ENCODE measurements at regions not wholly inside any gene's neighbourhood (a gene's known extent, or its start where the extent isn't known, plus 50 kb on each side); places are given as distances from the start of the nearest gene placed in this dataset.

GRCh38 chr11:23490557-23491235 lies 630.4 kb upstream of the CCDC179 start:
- Mint-ChIP-seq H3K9me3 (peaks cover 8% of the 10 kb centered on the region), H3K36me3 (no peaks in the 10 kb centered on the region)
- H3K4me2 ChIP-seq = no peak overlapping the region

DNA sequence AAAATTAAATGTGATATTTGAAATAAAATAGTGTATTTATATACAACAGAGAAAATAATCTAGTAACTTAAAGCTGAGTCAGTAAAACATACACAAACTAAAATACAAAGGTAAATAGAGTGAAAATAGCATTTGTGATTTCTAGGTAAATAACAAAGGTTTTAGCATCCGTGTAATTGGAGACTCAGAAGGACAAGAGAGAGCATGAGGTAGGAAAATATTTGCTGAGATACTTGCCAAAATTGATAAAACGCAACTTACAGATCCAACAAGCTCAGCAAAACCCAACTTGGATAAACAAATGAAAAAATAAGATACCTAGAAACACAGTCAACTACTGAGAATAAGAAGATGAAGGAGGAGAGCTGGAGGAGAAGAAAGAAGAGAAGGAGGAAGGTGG lies 634.7 kb upstream of the CCDC179 start:
- Mint-ChIP-seq H3K4me3 (no peak overlapping the region), H3K27ac (no peak overlapping the region), H3K36me3 (no peaks in the 10 kb centered on the region), H3K27me3 (ENCODE audit: insufficient read depth, low read depth) (no peaks in the 10 kb centered on the region), H3K9me3 (no peaks in the 10 kb centered on the region), H3K4me1 (no peaks in the 10 kb centered on the region)
- no peaks in the 10 kb centered on the region for H4K20me1 ChIP-seq (ENCODE audit: low read depth)
- H3K27me3 ChIP-seq = no peaks in the 10 kb centered on the region
- H3K27ac ChIP-seq = no peak overlapping the region
- no peak overlapping the region for H3K4me2 ChIP-seq
- no peak for DNase-seq (ENCODE audit: low spot score)
- H2AFZ ChIP-seq (replicated peaks) = peak overlapping the region; percentile 6
- no peaks in the 10 kb centered on the region for H3F3A ChIP-seq (ENCODE audit: low read depth)
- H3K4me3 ChIP-seq = no peak overlapping the region
- no peaks in the 10 kb centered on the region for H3K4me1 ChIP-seq
- TF ChIP-seq CTCF (IDR thresholded peaks at IDR 0.05) (no peak), EZH2phosphoT487 (IDR thresholded peaks at IDR 0.05) (no peak), EZH2 (IDR thresholded peaks at IDR 0.05) (no peak)
- H3K36me3 ChIP-seq = no peaks in the 10 kb centered on the region
- no peaks in the 10 kb centered on the region for H3K9me3 ChIP-seq (ENCODE audit: low read depth)
- H3K9ac ChIP-seq = no peak overlapping the region
- H3K79me2 ChIP-seq (ENCODE audit: low read depth) = no peaks in the 10 kb centered on the region

More at GRCh38 chr11:23490557-23491235, 630.4 kb upstream of the CCDC179 start:
- Histone ChIP-seq H3K27me3 (no peaks in the 10 kb centered on the region), H3K9ac (no peak overlapping the region), H3K79me2 (ENCODE audit: low read depth) (no peaks in the 10 kb centered on the region), H3K4me1 (no peaks in the 10 kb centered on the region), H2AFZ (replicated peaks) (no peak overlapping the region), H3F3A (ENCODE audit: low read depth) (no peaks in the 10 kb centered on the region), H4K20me1 (ENCODE audit: low read depth) (no peaks in the 10 kb centered on the region), H3K36me3 (no peaks in the 10 kb centered on the region), H3K4me3 (no peak overlapping the region), H3K27ac (no peak overlapping the region), H3K9me3 (ENCODE audit: low read depth) (no peaks in the 10 kb centered on the region)
- TF ChIP-seq EZH2 (IDR thresholded peaks at IDR 0.05) = no peak
- no peak for TF ChIP-seq CTCF (IDR thresholded peaks at IDR 0.05)
- TF ChIP-seq EZH2phosphoT487 (IDR thresholded peaks at IDR 0.05) = no peak
- Mint-ChIP-seq H3K27me3 (ENCODE audit: insufficient read depth, low read depth) (no peaks in the 10 kb centered on the region), H3K4me3 (no peak overlapping the region), H3K27ac (no peak overlapping the region), H3K4me1 (no peaks in the 10 kb centered on the region)
- no peak for DNase-seq (ENCODE audit: low spot score)

DNA sequence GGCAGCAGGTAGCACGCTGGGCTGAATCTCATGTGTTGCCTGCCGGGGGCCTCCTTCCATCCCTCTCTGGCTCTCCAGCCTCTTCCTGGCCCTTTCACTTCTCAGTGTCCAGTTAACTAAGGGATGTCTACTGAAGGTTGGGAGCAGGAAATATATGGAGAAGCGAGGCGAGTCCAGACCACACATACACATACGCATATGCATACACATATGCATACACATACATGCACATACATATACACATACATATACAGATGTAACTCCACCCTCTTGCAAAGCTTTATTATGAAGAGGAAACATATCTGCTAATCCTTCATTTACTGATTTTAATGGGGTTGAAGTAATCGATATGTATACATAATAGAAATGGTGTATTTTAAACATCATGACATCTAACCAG lies 636.1 kb upstream of the CCDC179 start:
- Histone ChIP-seq H3K27me3 (no peaks in the 10 kb centered on the region), H4K20me1 (ENCODE audit: low read depth) (no peaks in the 10 kb centered on the region), H3K36me3 (no peaks in the 10 kb centered on the region), H3F3A (ENCODE audit: low read depth) (no peaks in the 10 kb centered on the region), H3K9me3 (ENCODE audit: low read depth) (no peaks in the 10 kb centered on the region), H3K9ac (no peak overlapping the region), H3K4me2 (no peak overlapping the region), H3K4me1 (no peaks in the 10 kb centered on the region), H2AFZ (replicated peaks) (no peak overlapping the region), H3K4me3 (no peak overlapping the region), H3K79me2 (ENCODE audit: low read depth) (no peaks in the 10 kb centered on the region), H3K27ac (no peak overlapping the region)
- TF ChIP-seq EZH2phosphoT487 (IDR thresholded peaks at IDR 0.05) = no peak
- no peak for TF ChIP-seq EZH2 (IDR thresholded peaks at IDR 0.05)
- no peak for TF ChIP-seq CTCF (IDR thresholded peaks at IDR 0.05)
- Mint-ChIP-seq H3K4me3 (no peak overlapping the region), H3K27ac (no peak overlapping the region), H3K9me3 (no peaks in the 10 kb centered on the region), H3K4me1 (no peaks in the 10 kb centered on the region), H3K36me3 (no peaks in the 10 kb centered on the region), H3K27me3 (ENCODE audit: insufficient read depth, low read depth) (no peaks in the 10 kb centered on the region)
- no peak for DNase-seq (ENCODE audit: low spot score)

Data from neural progenitor cell (in vitro differentiated cells).